SK-N-SH treated with all-trans-retinoic acid at 6 μM for 48 hours (cell line): ENCODE measurements at regions not wholly inside any gene's neighbourhood (a gene's known extent, or its start where the extent isn't known, plus 50 kb on each side); places are given as distances from the start of the nearest gene placed in this dataset.

Experiments
- CSDC2 ChIP-seq: fragments of 250-450 bp; sonication (Bioruptor Pico); IDR thresholded peaks from 2 replicates; pipeline ENCODE4 v1.5.0; 2020; ENCODE audit warnings: mild to moderate bottlenecking, moderate library complexity
- TF ChIP-seq, protein P1 (sequence below): fragments of 250-450 bp; sonication (Bioruptor Pico); IDR thresholded peaks from 2 replicates; pipeline ENCODE4 v1.5.0; 2020; ENCODE audit warnings: mild to moderate bottlenecking, moderate library complexity
- TF ChIP-seq, protein P2 (sequence below): fragments of 250-450 bp; sonication (Bioruptor Pico); IDR thresholded peaks from 2 replicates; pipeline ENCODE4 v1.8.0; 2021; ENCODE audit warnings: low read depth, mild to moderate bottlenecking, moderate library complexity, borderline replicate concordance
- TF ChIP-seq, protein P3 (sequence below): fragments of 250-450 bp; sonication (Bioruptor Pico); IDR thresholded peaks from 2 replicates; pipeline ENCODE4 v1.8.0; 2020; ENCODE audit warnings: mild to moderate bottlenecking, moderate library complexity, borderline replicate concordance

DNA sequence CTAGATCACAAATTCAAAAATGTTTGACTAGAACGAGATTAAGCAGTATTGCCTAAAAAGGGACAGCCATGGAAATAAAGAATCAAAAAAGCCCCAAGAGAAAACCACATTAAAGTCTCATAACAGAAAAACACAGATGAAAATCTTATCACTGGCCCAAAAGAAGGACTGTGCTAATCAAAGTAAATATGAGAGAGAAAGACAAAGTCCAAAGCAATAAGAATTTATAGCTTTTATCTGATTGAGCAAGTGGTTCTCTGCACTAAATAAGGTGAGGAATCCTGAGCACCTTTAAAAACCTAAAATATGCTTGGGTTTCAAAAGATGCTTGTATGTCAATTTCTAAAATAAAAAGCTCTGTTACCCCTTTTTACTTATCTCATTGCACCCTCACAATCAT, 409.3 kb downstream of the GASK1B start:
- TF ChIP-seq, protein P1, sequence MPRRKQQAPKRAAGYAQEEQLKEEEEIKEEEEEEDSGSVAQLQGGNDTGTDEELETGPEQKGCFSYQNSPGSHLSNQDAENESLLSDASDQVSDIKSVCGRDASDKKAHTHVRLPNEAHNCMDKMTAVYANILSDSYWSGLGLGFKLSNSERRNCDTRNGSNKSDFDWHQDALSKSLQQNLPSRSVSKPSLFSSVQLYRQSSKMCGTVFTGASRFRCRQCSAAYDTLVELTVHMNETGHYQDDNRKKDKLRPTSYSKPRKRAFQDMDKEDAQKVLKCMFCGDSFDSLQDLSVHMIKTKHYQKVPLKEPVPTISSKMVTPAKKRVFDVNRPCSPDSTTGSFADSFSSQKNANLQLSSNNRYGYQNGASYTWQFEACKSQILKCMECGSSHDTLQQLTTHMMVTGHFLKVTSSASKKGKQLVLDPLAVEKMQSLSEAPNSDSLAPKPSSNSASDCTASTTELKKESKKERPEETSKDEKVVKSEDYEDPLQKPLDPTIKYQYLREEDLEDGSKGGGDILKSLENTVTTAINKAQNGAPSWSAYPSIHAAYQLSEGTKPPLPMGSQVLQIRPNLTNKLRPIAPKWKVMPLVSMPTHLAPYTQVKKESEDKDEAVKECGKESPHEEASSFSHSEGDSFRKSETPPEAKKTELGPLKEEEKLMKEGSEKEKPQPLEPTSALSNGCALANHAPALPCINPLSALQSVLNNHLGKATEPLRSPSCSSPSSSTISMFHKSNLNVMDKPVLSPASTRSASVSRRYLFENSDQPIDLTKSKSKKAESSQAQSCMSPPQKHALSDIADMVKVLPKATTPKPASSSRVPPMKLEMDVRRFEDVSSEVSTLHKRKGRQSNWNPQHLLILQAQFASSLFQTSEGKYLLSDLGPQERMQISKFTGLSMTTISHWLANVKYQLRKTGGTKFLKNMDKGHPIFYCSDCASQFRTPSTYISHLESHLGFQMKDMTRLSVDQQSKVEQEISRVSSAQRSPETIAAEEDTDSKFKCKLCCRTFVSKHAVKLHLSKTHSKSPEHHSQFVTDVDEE = no peak
- TF ChIP-seq CSDC2 (CRISPR knock-in tag) = no peak
- TF ChIP-seq, protein P2, sequence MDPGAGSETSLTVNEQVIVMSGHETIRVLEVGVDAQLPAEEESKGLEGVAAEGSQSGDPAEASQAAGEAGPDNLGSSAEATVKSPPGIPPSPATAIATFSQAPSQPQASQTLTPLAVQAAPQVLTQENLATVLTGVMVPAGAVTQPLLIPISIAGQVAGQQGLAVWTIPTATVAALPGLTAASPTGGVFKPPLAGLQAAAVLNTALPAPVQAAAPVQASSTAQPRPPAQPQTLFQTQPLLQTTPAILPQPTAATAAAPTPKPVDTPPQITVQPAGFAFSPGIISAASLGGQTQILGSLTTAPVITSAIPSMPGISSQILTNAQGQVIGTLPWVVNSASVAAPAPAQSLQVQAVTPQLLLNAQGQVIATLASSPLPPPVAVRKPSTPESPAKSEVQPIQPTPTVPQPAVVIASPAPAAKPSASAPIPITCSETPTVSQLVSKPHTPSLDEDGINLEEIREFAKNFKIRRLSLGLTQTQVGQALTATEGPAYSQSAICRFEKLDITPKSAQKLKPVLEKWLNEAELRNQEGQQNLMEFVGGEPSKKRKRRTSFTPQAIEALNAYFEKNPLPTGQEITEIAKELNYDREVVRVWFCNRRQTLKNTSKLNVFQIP (CRISPR knock-in tag) = no peak
- TF ChIP-seq, protein P3, sequence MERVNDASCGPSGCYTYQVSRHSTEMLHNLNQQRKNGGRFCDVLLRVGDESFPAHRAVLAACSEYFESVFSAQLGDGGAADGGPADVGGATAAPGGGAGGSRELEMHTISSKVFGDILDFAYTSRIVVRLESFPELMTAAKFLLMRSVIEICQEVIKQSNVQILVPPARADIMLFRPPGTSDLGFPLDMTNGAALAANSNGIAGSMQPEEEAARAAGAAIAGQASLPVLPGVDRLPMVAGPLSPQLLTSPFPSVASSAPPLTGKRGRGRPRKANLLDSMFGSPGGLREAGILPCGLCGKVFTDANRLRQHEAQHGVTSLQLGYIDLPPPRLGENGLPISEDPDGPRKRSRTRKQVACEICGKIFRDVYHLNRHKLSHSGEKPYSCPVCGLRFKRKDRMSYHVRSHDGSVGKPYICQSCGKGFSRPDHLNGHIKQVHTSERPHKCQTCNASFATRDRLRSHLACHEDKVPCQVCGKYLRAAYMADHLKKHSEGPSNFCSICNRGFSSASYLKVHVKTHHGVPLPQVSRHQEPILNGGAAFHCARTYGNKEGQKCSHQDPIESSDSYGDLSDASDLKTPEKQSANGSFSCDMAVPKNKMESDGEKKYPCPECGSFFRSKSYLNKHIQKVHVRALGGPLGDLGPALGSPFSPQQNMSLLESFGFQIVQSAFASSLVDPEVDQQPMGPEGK (CRISPR knock-in tag) = no peak
